H1 (cell line): ENCODE measurements at regions not wholly inside any gene's neighbourhood (a gene's known extent, or its start where the extent isn't known, plus 50 kb on each side); places are given as distances from the start of the nearest gene placed in this dataset.

Source experiments
- CTCF ChIA-PET: fragments of 300-600 bp; sonication (Branson Sonifier 250); formaldehyde crosslinking; loops from one replicate; lab custom pipeline; 2021; ENCODE audit not compliant: partially characterized antibody; lab: Charles Lee
- POLR2A ChIA-PET: fragments of 300-600 bp; sonication (Branson Sonifier 250); formaldehyde crosslinking; loops from one replicate; lab custom pipeline; 2021; ENCODE audit warnings: inconsistent platforms; ENCODE audit not compliant: partially characterized antibody; lab: Charles Lee
- DNase-seq, 2 experiments: peaks; one replicate each; pipeline versions ENCODE4 v3.0.0 to v3.0.0-alpha.2; 2010 to 2022; ENCODE audit warnings: low spot score in 2 of 2, low read depth in 1 of 2, mixed read lengths in 1 of 2
- FAIRE-seq: peaks from 2 replicates; lab custom pipeline; 2011; peaks lifted over from hg19 to GRCh38; lab: Jason Lieb, UNC
- H2AFZ ChIP-seq: 2 replicates; pipeline ENCODE4 v1.8.1; 2012; ENCODE audit warnings: low read length, inconsistent platforms
- H2AK5ac ChIP-seq: 2 replicates; pipeline ENCODE4 v1.6.1; 2013; ENCODE audit warnings: low read depth, low read length
- H2BK120ac ChIP-seq: replicated peaks from 2 replicates; pipeline ENCODE3; 2013; ENCODE audit warnings: low read depth, low read length, inconsistent platforms
- H2BK12ac ChIP-seq: 2 replicates; pipeline ENCODE4 v1.6.1; 2013; ENCODE audit warnings: low read depth, low read length
- H2BK15ac ChIP-seq: 2 replicates; pipeline ENCODE4 v1.6.1; 2013; ENCODE audit warnings: low read length
- H2BK20ac ChIP-seq: 2 replicates; pipeline ENCODE4 v1.6.1; 2013; ENCODE audit warnings: low read length
- H2BK5ac ChIP-seq: 2 replicates; pipeline ENCODE4 v1.6.1; 2013; ENCODE audit warnings: low read depth, low read length
- H3K14ac ChIP-seq: 2 replicates; pipeline ENCODE4 v1.6.1; 2013; ENCODE audit warnings: inconsistent platforms; ENCODE audit not compliant: insufficient read length
- H3K18ac ChIP-seq: 2 replicates; pipeline ENCODE4 v1.6.1; 2013; ENCODE audit warnings: low read length; ENCODE audit errors: extremely low read depth
- H3K23ac ChIP-seq: 2 replicates; pipeline ENCODE4 v1.6.1; 2013; ENCODE audit warnings: inconsistent platforms; ENCODE audit not compliant: insufficient read length
- H3K23me2 ChIP-seq: 2 replicates; pipeline ENCODE4 v1.6.1; 2013; ENCODE audit warnings: low read depth, low read length
- H3K27ac ChIP-seq: 2 replicates; pipeline ENCODE4 v1.6.1; 2011; ENCODE audit warnings: low read depth, low read length, inconsistent platforms
- H3K27me3 ChIP-seq, 4 experiments: replicated peaks in 1 of 4; 1 replicate in 1 of 4; 2 replicates in 3 of 4; pipeline versions ENCODE4 v1.6.1 to v1.8.1; 2011 to 2013; ENCODE audit warnings: low read length in 3 of 4, mild to moderate bottlenecking in 3 of 4, inconsistent platforms in 2 of 4, mixed read lengths in 2 of 4, moderate library complexity in 1 of 4; ENCODE audit not compliant: control insufficient read depth in 3 of 4, insufficient read depth in 3 of 4; ENCODE audit errors: extremely low read depth in 1 of 4
- H3K36me3 ChIP-seq, 4 experiments: 2 replicates each; pipeline versions ENCODE4 v1.6.1 to v1.8.1; 2011 to 2013; ENCODE audit warnings: mild to moderate bottlenecking in 4 of 4, low read length in 3 of 4, moderate library complexity in 2 of 4, control low read depth in 1 of 4, inconsistent platforms in 1 of 4; ENCODE audit not compliant: insufficient read depth in 4 of 4, control insufficient read depth in 2 of 4
- H3K4ac ChIP-seq: replicated peaks from 2 replicates; pipeline ENCODE3; 2013; ENCODE audit warnings: low read length, low read depth, mixed read lengths, inconsistent platforms; ENCODE audit not compliant: insufficient read length
- H3K4me1 ChIP-seq, 4 experiments: replicated peaks in 1 of 4; 1 replicate in 1 of 4; 2 replicates in 3 of 4; pipeline versions ENCODE4 v1.6.1 to v1.8.1; 2011 to 2013; ENCODE audit warnings: low read length in 3 of 4, inconsistent platforms in 2 of 4, mixed read lengths in 1 of 4; ENCODE audit not compliant: insufficient read depth in 4 of 4, control insufficient read depth in 3 of 4
- H3K4me2 ChIP-seq, 2 experiments: 2 replicates each; pipeline versions ENCODE4 v1.6.1 to v1.8.1; 2011 to 2013; ENCODE audit warnings: low read depth in 2 of 2, low read length in 2 of 2, control low read depth in 1 of 2, inconsistent platforms in 1 of 2, mild to moderate bottlenecking in 1 of 2; ENCODE audit not compliant: insufficient read depth in 1 of 2
- H3K4me3 ChIP-seq, 4 experiments: fragments of 200-600, 300-600 bp in 1 of 4; sonication (generic), shearing (Covaris generic), sonication (Bioruptor Twin) in 1 of 4; 2 replicates each; pipeline versions ENCODE4 v1.5.1 to v1.8.1; 2011 to 2016; ENCODE audit warnings: low read length in 4 of 4, low read depth in 3 of 4, control low read depth in 2 of 4, inconsistent platforms in 2 of 4, mild to moderate bottlenecking in 2 of 4, mixed read lengths in 1 of 4, moderate library complexity in 1 of 4; ENCODE audit not compliant: insufficient read depth in 2 of 4; ENCODE audit errors: extremely low read depth in 1 of 4
- H3K56ac ChIP-seq: replicated peaks from 2 replicates; pipeline ENCODE3; 2013; ENCODE audit warnings: low read depth, mild to moderate bottlenecking, mixed read lengths, low read length, inconsistent platforms; ENCODE audit not compliant: insufficient read length
- H3K79me1 ChIP-seq: 2 replicates; pipeline ENCODE4 v1.6.1; 2013; ENCODE audit warnings: low read depth, low read length, control low read depth
- H3K79me2 ChIP-seq, 2 experiments: 2 replicates each; pipeline versions ENCODE4 v1.6.1 to v1.8.1; 2012 to 2013; ENCODE audit warnings: low read length in 2 of 2, mild to moderate bottlenecking in 2 of 2, inconsistent platforms in 1 of 2; ENCODE audit not compliant: insufficient read depth in 2 of 2, control insufficient read depth in 1 of 2
- H3K9ac ChIP-seq, 4 experiments: replicated peaks in 1 of 4; 1 replicate in 1 of 4; 2 replicates in 3 of 4; pipeline versions ENCODE4 v1.6.1 to v1.8.1; 2011 to 2013; ENCODE audit warnings: low read depth in 3 of 4, low read length in 3 of 4, control low read depth in 2 of 4, mild to moderate bottlenecking in 2 of 4, moderate library complexity in 2 of 4, inconsistent platforms in 1 of 4; ENCODE audit errors: extremely low read depth in 1 of 4
- H3K9me3 ChIP-seq, 2 experiments: 2 replicates each; pipeline versions ENCODE4 v1.6.1 to v1.8.1; 2012 to 2013; ENCODE audit warnings: mild to moderate bottlenecking in 2 of 2, moderate library complexity in 2 of 2, control low read depth in 1 of 2, inconsistent platforms in 1 of 2, low read depth in 1 of 2, low read length in 1 of 2, mixed read lengths in 1 of 2; ENCODE audit not compliant: insufficient read depth in 2 of 2
- H4K20me1 ChIP-seq, 2 experiments: replicated peaks in 1 of 2; 2 replicates each; pipeline versions ENCODE3 to v1.8.1; 2011 to 2013; ENCODE audit warnings: inconsistent platforms in 2 of 2, low read length in 2 of 2, mild to moderate bottlenecking in 1 of 2; ENCODE audit not compliant: insufficient read depth in 2 of 2, control insufficient read depth in 1 of 2
- H4K5ac ChIP-seq: 2 replicates; pipeline ENCODE4 v1.6.1; 2013; ENCODE audit warnings: low read length, low read depth, mixed read lengths, inconsistent platforms; ENCODE audit not compliant: insufficient read length
- H4K8ac ChIP-seq: 2 replicates; pipeline ENCODE4 v1.8.0; 2013; ENCODE audit warnings: mild to moderate bottlenecking, moderate library complexity, low read length, inconsistent platforms; ENCODE audit not compliant: insufficient read depth; ENCODE audit errors: extremely low read depth
- H4K91ac ChIP-seq: replicated peaks from 2 replicates; pipeline ENCODE3; 2013; ENCODE audit warnings: low read length, mixed read lengths, inconsistent platforms; ENCODE audit not compliant: insufficient read length
- ATF2 ChIP-seq: IDR thresholded peaks from 2 replicates; pipeline ENCODE4 v1.6.1; 2012; ENCODE audit warnings: low read length, inconsistent platforms
- EZH2 ChIP-seq: fragments of 200-600 bp; sonication (generic); IDR thresholded peaks from 2 replicates; pipeline ENCODE4 v1.7.1; 2012; ENCODE audit warnings: low read depth, mild to moderate bottlenecking, moderate library complexity, low read length, inconsistent platforms; ENCODE audit not compliant: severe bottlenecking
- FOSL1 ChIP-seq: IDR thresholded peaks from 2 replicates; pipeline ENCODE4 v1.6.1; 2011; ENCODE audit warnings: mild to moderate bottlenecking, low read depth, low read length, moderate library complexity; ENCODE audit not compliant: insufficient read depth
- HDAC6 ChIP-seq: IDR thresholded peaks from one replicate; pipeline ENCODE4 v1.7.1; 2012; ENCODE audit warnings: low read depth, mild to moderate bottlenecking, inconsistent platforms, low read length, moderate library complexity
- JUND ChIP-seq: IDR thresholded peaks from 2 replicates; pipeline ENCODE4 v1.6.1; 2011; ENCODE audit warnings: mild to moderate bottlenecking, improper control_type of control experiment, low read length
- POU5F1 ChIP-seq: IDR thresholded peaks from 2 replicates; pipeline ENCODE4 v1.6.1; 2011; ENCODE audit warnings: low read depth, mild to moderate bottlenecking, low read length, moderate library complexity
- RNF2 ChIP-seq: fragments of 200-900, 300-1000 bp; sonication (generic); IDR thresholded peaks from 2 replicates; pipeline ENCODE4 v1.7.1; 2016; ENCODE audit warnings: borderline replicate concordance, low read depth, mild to moderate bottlenecking, antibody characterized with exemption, low read length; ENCODE audit not compliant: poor library complexity, severe bottlenecking; ENCODE audit errors: missing control alignments
- RXRA ChIP-seq: IDR thresholded peaks from 2 replicates; pipeline ENCODE4 v1.6.1; 2011; ENCODE audit warnings: low read depth, mild to moderate bottlenecking, low read length, moderate library complexity; ENCODE audit not compliant: insufficient read depth
- SAP30 ChIP-seq: fragments of 300-600 bp; sonication (generic); IDR thresholded peaks from 2 replicates; pipeline ENCODE4 v1.7.1; 2012; ENCODE audit warnings: low read length, moderate library complexity, mild to moderate bottlenecking, inconsistent platforms; ENCODE audit not compliant: insufficient read depth, insufficient replicate concordance
- SIRT6 ChIP-seq: IDR thresholded peaks from one replicate; pipeline ENCODE4 v1.7.1; 2012; ENCODE audit warnings: low read length, inconsistent platforms
- TEAD4 ChIP-seq: IDR thresholded peaks from 2 replicates; pipeline ENCODE4 v1.6.1; 2012; ENCODE audit warnings: low read depth, low read length, inconsistent platforms, mixed read lengths
- YY1 ChIP-seq: IDR thresholded peaks from 2 replicates; pipeline ENCODE4 v1.6.1; 2011; ENCODE audit warnings: low read depth, mild to moderate bottlenecking, low read length
- ZNF274 ChIP-seq: IDR thresholded peaks from 2 replicates; pipeline ENCODE4 v1.7.0; 2012; ENCODE audit warnings: low read length, borderline replicate concordance; ENCODE audit errors: extremely low read depth
- WGBS, 2 experiments: shearing (Covaris generic) in 1 of 2; methylation state at CpG; one replicate each; pipeline versions ENCODE4 v1.1.6 to v1.1.7; 2013 to 2015; ENCODE audit warnings: low lambda C conversion rate in 2 of 2, mixed read lengths in 2 of 2, inconsistent platforms in 1 of 2, low coverage in 1 of 2, missing lambda C conversion rate in 1 of 2; ENCODE audit not compliant: insufficient replicate concordance in 2 of 2, insufficient coverage in 1 of 2, insufficient read length in 1 of 2; ENCODE audit errors: extremely low coverage in 1 of 2, missing lambda C conversion rate in 1 of 2; 5-methylcytosine and 5-hydroxymethylcytosine counted together

DNA sequence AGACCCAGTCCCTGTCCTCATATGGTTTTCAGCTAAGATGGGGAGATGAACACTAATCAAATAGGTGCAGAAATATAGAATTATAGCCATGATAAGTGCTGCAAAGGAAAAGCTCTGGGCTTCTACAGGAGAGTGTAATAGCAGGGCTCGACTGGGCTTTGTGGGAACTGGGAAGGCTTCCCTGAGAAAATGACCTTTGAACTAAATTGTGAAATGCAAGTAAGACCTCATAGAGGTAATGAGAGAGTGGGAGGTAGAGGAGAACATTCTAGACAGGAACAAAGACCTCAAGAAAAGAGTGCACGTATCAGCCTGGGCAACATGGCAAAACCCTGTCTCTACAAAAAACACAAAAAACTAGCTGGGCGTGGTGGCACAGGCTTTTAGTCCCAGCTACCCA lies 231.6 kb downstream of the ABHD5 start:
- H3K79me1 ChIP-seq: no peaks in the 10 kb centered on the region
- no peak overlapping the region for H3K4me2 ChIP-seq
- H3K27me3 ChIP-seq: peaks cover 0 to 6% (median 1%) of the 10 kb centered on the region in 4 experiments; a peak in 1 of 7 replicates
- CTCF ChIA-PET: interaction anchor here (2.1 kb wide), 1 partner anchor 14 kb away, joined by 7 read pairs; no protein-coding TSS in a partner anchor
- no peaks in the 10 kb centered on the region for H3K9me3 ChIP-seq
- H3K23me2 ChIP-seq: no peaks in the 10 kb centered on the region
- WGBS, 2 experiments: 84% methylated on average over 3 of the region's 3 CpGs; no CpG with 5 or more reads in 1 of the 2 experiments
- no peak overlapping the region for H2BK120ac ChIP-seq
- H2BK20ac ChIP-seq: no peak overlapping the region; the same call in 1 of the 2 replicates
- POLR2A ChIA-PET: no interaction called here
- H3K79me2 ChIP-seq: no peaks in the 10 kb centered on the region
- peaks cover 1 to 14% (median 7%) of the 10 kb centered on the region in 4 experiments; a peak in 6 of 7 replicates for H3K4me1 ChIP-seq
- no peak overlapping the region for H3K4me3 ChIP-seq
- H2BK12ac ChIP-seq: no peak overlapping the region
- no peak overlapping the region for H3K9ac ChIP-seq
- no peak overlapping the region for H4K5ac ChIP-seq
- H3K4ac ChIP-seq: no peak overlapping the region
- H3K18ac ChIP-seq: no peak overlapping the region
- H3K14ac ChIP-seq: no peak overlapping the region
- H3K23ac ChIP-seq: no peak overlapping the region
- no peak overlapping the region for H4K8ac ChIP-seq
- H2BK15ac ChIP-seq: no peak overlapping the region
- H4K91ac ChIP-seq: no peak overlapping the region
- H3K36me3 ChIP-seq: no peaks in the 10 kb centered on the region
- no peak overlapping the region for H3K56ac ChIP-seq
- H3K27ac ChIP-seq: no peak overlapping the region
- no peaks in the 10 kb centered on the region for H4K20me1 ChIP-seq
- H2BK5ac ChIP-seq: no peak overlapping the region
- FAIRE-seq (no peak), DNase-seq (no peak)
- H2AK5ac ChIP-seq: no peak overlapping the region
- H2AFZ ChIP-seq: no peak overlapping the region
- TF ChIP-seq FOSL1 (no peak), POU5F1 (no peak), RNF2 (no peak), TEAD4 (no peak), JUND (no peak), RXRA (no peak), HDAC6 (no peak), ATF2 (no peak), YY1 (no peak), ZNF274 (no peak), EZH2 (no peak), SAP30 (no peak), SIRT6 (no peak)
